Activated CD8-positive, alpha-beta T cell treated with anti-CD3 and anti-CD28 coated beads for 36 hours (primary cell): ENCODE measurements at regions not wholly inside any gene's neighbourhood (a gene's known extent, or its start where the extent isn't known, plus 50 kb on each side); places are given as distances from the start of the nearest gene placed in this dataset.

Experiments
- ATAC-seq: fragments of 200-7000 bp; cut with Tn5 transposase; one replicate; pipeline ENCODE4 v1.10.0; 2021; ENCODE audit warnings: mild to moderate bottlenecking, moderate library complexity
- CTCF ChIA-PET: fragments of 350-600 bp; sonication (Branson Sonifier 250); formaldehyde crosslinking; loops from one replicate; lab custom pipeline; 2021; ENCODE audit warnings: antibody characterized with exemption; lab: Charles Lee
- POLR2A ChIA-PET: fragments of 350-600 bp; sonication (Branson Sonifier 250); formaldehyde crosslinking; loops from one replicate; lab custom pipeline; 2021; ENCODE audit warnings: antibody characterized with exemption; lab: Charles Lee
- DNase-seq: peaks from one replicate; pipeline ENCODE4 v3.0.0-alpha.2; 2020
- H3K27ac Mint-ChIP-seq: one replicate; pipeline ENCODE4 v1.8.0; 2021; ENCODE audit warnings: mild to moderate bottlenecking, mixed read lengths
- H3K27me3 Mint-ChIP-seq: one replicate; pipeline ENCODE4 v1.8.0; 2021; ENCODE audit warnings: mixed read lengths
- H3K36me3 Mint-ChIP-seq: one replicate; pipeline ENCODE4 v1.8.0; 2021; ENCODE audit warnings: low read depth, mixed read lengths
- H3K4me1 Mint-ChIP-seq: one replicate; pipeline ENCODE4 v1.8.0; 2021; ENCODE audit warnings: low read depth, mixed read lengths
- H3K4me3 Mint-ChIP-seq: one replicate; pipeline ENCODE4 v1.8.0; 2021; ENCODE audit warnings: mild to moderate bottlenecking, moderate library complexity, mixed read lengths
- H3K9me3 Mint-ChIP-seq: one replicate; pipeline ENCODE4 v1.8.0; 2021; ENCODE audit warnings: mixed read lengths
- intact Hi-C: fragments of 100-400 bp; cut with micrococcal nuclease; formaldehyde crosslinking; loops from one replicate; pipeline ENCODE4 v1.10.0; 2022
- TF ChIP-seq, protein P1 (sequence below): fragments of 200-600 bp; IDR thresholded peaks from one replicate; pipeline ENCODE4 v1.8.0; 2022; ENCODE audit warnings: antibody characterized with exemption, mild to moderate bottlenecking

DNA sequence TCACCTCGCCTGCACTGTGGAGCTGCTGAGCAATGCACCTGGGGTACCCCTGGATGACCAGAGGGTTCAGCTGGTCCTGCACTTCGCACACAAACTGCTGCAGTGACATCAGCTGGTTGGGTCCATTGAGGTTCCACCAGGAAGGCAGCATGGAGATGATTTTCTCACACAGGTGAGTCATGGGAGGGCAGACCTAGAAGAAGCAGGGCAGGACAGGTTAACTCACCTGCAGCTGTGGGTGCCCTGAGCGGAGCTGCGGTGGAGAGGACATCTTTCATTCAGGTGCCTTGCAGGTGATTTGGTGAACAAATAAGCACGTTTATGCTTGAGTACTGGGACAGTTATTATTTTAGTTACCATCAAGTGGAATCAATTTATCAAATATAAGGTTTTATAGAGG, 73.6 kb downstream of the CTSL start:
- ChIA-PET CTCF (no interaction called here), POLR2A (no interaction called here)
- no peaks in the 10 kb centered on the region for H3K9me3 Mint-ChIP-seq
- no peaks in the 10 kb centered on the region for H3K4me1 Mint-ChIP-seq
- TF ChIP-seq, protein P1, sequence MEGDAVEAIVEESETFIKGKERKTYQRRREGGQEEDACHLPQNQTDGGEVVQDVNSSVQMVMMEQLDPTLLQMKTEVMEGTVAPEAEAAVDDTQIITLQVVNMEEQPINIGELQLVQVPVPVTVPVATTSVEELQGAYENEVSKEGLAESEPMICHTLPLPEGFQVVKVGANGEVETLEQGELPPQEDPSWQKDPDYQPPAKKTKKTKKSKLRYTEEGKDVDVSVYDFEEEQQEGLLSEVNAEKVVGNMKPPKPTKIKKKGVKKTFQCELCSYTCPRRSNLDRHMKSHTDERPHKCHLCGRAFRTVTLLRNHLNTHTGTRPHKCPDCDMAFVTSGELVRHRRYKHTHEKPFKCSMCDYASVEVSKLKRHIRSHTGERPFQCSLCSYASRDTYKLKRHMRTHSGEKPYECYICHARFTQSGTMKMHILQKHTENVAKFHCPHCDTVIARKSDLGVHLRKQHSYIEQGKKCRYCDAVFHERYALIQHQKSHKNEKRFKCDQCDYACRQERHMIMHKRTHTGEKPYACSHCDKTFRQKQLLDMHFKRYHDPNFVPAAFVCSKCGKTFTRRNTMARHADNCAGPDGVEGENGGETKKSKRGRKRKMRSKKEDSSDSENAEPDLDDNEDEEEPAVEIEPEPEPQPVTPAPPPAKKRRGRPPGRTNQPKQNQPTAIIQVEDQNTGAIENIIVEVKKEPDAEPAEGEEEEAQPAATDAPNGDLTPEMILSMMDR: no peak
- DNase-seq (no peak), ATAC-seq (no peak)
- H3K4me3 Mint-ChIP-seq: no peak overlapping the region
- intact Hi-C loops: no loop called here
- H3K27ac Mint-ChIP-seq: no peak overlapping the region
- H3K36me3 Mint-ChIP-seq: no peaks in the 10 kb centered on the region
- peaks cover 4% of the 10 kb centered on the region for H3K27me3 Mint-ChIP-seq

DNA sequence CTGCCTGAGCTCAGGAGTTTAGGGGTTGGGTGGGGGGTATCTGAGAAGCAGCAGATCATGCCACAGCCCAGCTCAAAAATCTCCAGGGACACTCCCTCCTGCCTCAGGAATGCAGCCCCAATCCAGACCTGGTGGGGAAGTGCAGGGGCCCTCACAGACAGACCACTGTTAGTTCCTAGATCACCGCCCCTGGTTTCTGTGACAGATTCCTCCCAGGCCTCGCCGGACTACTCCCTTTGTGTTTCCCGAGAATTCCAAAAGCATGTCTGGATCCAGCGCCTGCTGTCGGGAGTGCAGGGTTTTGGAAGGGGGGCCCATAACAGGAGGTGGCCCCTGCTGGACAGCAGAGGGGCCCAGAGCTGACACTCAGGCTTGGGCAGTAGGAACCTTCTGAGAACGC, 74.5 kb downstream of the CTSL start:
- H3K27ac Mint-ChIP-seq: no peak overlapping the region
- CTCF ChIA-PET: no interaction called here
- no peak overlapping the region for H3K4me3 Mint-ChIP-seq
- DNase-seq: no peak
- intact Hi-C loops: no loop called here
- no peak for ATAC-seq
- H3K36me3 Mint-ChIP-seq: no peaks in the 10 kb centered on the region
- peaks cover 4% of the 10 kb centered on the region for H3K27me3 Mint-ChIP-seq
- POLR2A ChIA-PET: no interaction called here
- H3K4me1 Mint-ChIP-seq: no peaks in the 10 kb centered on the region
- H3K9me3 Mint-ChIP-seq: no peaks in the 10 kb centered on the region
- TF ChIP-seq, protein P1: no peak

DNA sequence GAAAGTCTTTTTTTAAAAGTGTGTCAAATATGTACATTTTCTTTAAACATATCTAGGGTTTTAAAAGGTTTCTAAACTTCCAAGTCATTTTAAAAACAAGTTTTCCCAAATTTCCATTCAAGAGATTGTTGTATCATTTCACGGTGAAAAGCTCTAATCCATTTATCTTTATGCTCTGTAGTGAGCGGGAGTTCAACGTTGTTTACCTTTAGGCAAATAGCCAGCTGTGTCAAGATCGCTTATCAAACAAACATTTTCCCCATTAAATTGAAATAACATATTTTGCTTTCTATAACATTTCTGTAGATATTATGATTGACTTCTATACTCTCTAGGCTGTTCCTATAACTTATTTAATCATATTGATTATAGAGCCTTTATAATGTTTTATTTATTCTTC, 75.1 kb downstream of the CTSL start:
- POLR2A ChIA-PET: no interaction called here
- ATAC-seq (no peak), DNase-seq (no peak)
- CTCF ChIA-PET: no interaction called here
- no peak overlapping the region for H3K27ac Mint-ChIP-seq
- H3K4me1 Mint-ChIP-seq: no peaks in the 10 kb centered on the region
- intact Hi-C loops: no loop called here
- no peaks in the 10 kb centered on the region for H3K9me3 Mint-ChIP-seq
- TF ChIP-seq, protein P1: no peak
- H3K4me3 Mint-ChIP-seq: no peak overlapping the region
- no peaks in the 10 kb centered on the region for H3K36me3 Mint-ChIP-seq
- H3K27me3 Mint-ChIP-seq: peaks cover 2% of the 10 kb centered on the region

DNA sequence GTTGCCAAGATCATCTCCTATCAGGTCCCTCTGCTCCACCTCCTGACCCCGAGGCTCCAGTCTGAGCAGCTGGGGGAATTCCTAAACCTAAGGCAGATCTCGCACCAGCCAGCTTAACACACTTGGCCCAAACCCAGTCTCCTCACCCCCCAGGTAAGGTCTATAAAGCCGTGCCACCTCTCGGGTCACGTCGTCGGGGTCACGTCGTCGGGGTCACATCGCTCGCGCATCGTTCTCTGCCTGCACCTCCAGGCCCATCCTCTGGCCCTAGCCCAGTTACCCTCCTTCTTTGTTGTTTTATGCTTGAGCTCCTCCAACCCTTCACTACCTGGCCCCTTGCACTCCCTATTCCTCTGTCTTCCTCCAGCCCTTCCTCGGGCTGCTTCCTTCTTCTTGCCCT, 77.2 kb downstream of the CTSL start:
- DNase-seq: no peak
- TF ChIP-seq, protein P1: no peak
- CTCF ChIA-PET: no interaction called here
- H3K27ac Mint-ChIP-seq: no peak overlapping the region
- no peaks in the 10 kb centered on the region for H3K9me3 Mint-ChIP-seq
- intact Hi-C loops: no loop called here
- no peak overlapping the region for H3K4me3 Mint-ChIP-seq
- H3K4me1 Mint-ChIP-seq: no peaks in the 10 kb centered on the region
- H3K36me3 Mint-ChIP-seq: no peaks in the 10 kb centered on the region
- POLR2A ChIA-PET: no interaction called here
- H3K27me3 Mint-ChIP-seq: peaks cover 5% of the 10 kb centered on the region
- no peak for ATAC-seq

DNA sequence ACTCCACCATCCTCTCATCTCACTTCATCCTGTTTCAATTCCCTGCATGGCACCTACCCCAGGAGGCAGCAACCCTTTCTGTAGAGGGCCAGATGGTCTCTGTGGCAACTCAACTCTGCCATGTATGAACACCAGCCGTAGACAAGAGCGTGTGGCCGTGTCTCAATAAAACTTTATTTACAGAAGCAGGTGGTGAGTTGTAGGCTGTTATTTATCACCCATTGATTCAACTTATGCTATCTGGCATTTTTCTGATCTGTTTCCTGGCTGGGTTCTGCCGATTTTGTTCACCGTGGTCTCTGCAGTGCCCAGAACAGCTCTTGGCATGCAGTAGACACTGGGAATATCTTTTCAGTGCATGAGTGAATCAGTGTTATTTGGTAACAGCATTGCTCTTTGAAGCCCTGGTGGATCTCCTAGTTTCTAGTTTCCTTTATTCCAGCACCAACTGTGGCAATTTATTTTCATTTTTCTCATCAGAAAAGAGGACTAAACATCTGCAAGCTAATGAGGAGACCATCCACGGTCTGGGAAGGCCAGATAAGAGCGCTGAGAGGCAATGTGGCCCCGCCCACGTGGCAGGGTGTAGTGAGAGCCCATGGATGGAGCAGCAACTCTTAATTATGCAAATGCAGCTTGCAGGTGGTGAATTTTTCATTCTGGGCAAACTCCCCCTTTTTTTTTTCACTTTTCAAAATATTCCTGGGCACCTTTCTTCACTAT, 77.9 kb downstream of the CTSL start:
- CTCF ChIA-PET: no interaction called here
- DNase-seq: no peak
- TF ChIP-seq, protein P1: no peak
- Mint-ChIP-seq H3K27ac (no peak overlapping the region), H3K9me3 (no peaks in the 10 kb centered on the region), H3K36me3 (no peaks in the 10 kb centered on the region), H3K27me3 (peaks cover 5% of the 10 kb centered on the region), H3K4me1 (no peaks in the 10 kb centered on the region), H3K4me3 (no peak overlapping the region)
- no peak for ATAC-seq
- POLR2A ChIA-PET: interaction anchor here (0.6 kb wide), 1 partner anchor 59 kb away, joined by 3 read pairs; no protein-coding TSS in a partner anchor
- intact Hi-C loops: no loop called here
